B cell (primary cell): ENCODE measurements at regions not wholly inside any gene's neighbourhood (a gene's known extent, or its start where the extent isn't known, plus 50 kb on each side); places are given as distances from the start of the nearest gene placed in this dataset.

ENCODE experiments used
- ATAC-seq: fragments of 200-7000 bp; cut with Tn5 transposase; one replicate; pipeline ENCODE4 v1.10.0; 2021; ENCODE audit warnings: low read depth, mild to moderate bottlenecking, moderate number of reproducible peaks, moderate library complexity
- CTCF ChIA-PET: fragments of 350-600 bp; sonication (Branson Sonifier 250); formaldehyde crosslinking; loops from one replicate; lab custom pipeline; 2021; ENCODE audit warnings: antibody characterized with exemption, inconsistent platforms; lab: Charles Lee
- POLR2A ChIA-PET: fragments of 350-600 bp; sonication (Branson Sonifier 250); formaldehyde crosslinking; loops from one replicate; lab custom pipeline; 2021; ENCODE audit warnings: antibody characterized with exemption; lab: Charles Lee
- DNase-seq: peaks from one replicate; pipeline ENCODE4 v3.0.0; 2013
- H2AFZ ChIP-seq: 2 replicates; pipeline ENCODE4 v1.6.1; 2012; ENCODE audit warnings: mild to moderate bottlenecking, low read depth, low read length; ENCODE audit not compliant: insufficient read depth, poor library complexity, severe bottlenecking
- H3K27ac ChIP-seq, 2 donors: 1 replicate in 1 of 2; 2 replicates in 1 of 2; pipeline ENCODE4 v1.5.1; 2012 to 2013; ENCODE audit warnings: low read length in 2 of 2, mild to moderate bottlenecking in 2 of 2, moderate library complexity in 1 of 2
- H3K27me3 ChIP-seq, 4 experiments: fragments of 200-600 bp in 1 of 4; sonication (generic) in 1 of 4; replicated peaks in 1 of 4; 1 replicate in 2 of 4; 2 replicates in 2 of 4; pipeline versions ENCODE4 v1.6.1 to v1.7.0; 2013 to 2016; ENCODE audit warnings: low read length in 3 of 4, mild to moderate bottlenecking in 2 of 4, mixed read lengths in 1 of 4, moderate library complexity in 1 of 4; ENCODE audit not compliant: insufficient read depth in 4 of 4, control insufficient read depth in 3 of 4; ENCODE audit errors: control extremely low read depth in 1 of 4
- H3K36me3 ChIP-seq, 2 experiments: replicated peaks in 1 of 2; 1 replicate in 1 of 2; 2 replicates in 1 of 2; pipeline versions ENCODE4 v1.6.1 to v1.7.1; 2013; ENCODE audit warnings: low read length in 1 of 2; ENCODE audit not compliant: insufficient read depth in 2 of 2, control insufficient read depth in 1 of 2; ENCODE audit errors: control extremely low read depth in 1 of 2, extremely low read depth in 1 of 2
- H3K4me1 ChIP-seq, 2 donors: fragments of 200-600 bp in 1 of 2; sonication (generic) in 1 of 2; 1 replicate in 1 of 2; 2 replicates in 1 of 2; pipeline versions ENCODE4 v1.5.1 to v1.6.1; 2013 to 2017; ENCODE audit warnings: low read length in 2 of 2; ENCODE audit not compliant: control insufficient read depth in 2 of 2, insufficient read depth in 2 of 2
- H3K4me2 ChIP-seq: replicated peaks from 2 replicates; pipeline ENCODE3; 2012; ENCODE audit warnings: mild to moderate bottlenecking, low read depth, low read length; ENCODE audit not compliant: poor library complexity, severe bottlenecking
- H3K4me3 ChIP-seq, 5 experiments: fragments of 200-600 bp in 1 of 5; sonication (generic) in 1 of 5; 1 replicate in 3 of 5; 2 replicates in 2 of 5; pipeline versions ENCODE4 v1.5.1 to v1.7.0; 2011 to 2016; ENCODE audit warnings: low read length in 4 of 5, mild to moderate bottlenecking in 4 of 5, low read depth in 2 of 5, control low read depth in 1 of 5, moderate library complexity in 1 of 5; ENCODE audit not compliant: insufficient read depth in 1 of 5; ENCODE audit errors: control extremely low read depth in 1 of 5, extremely low read depth in 1 of 5
- H3K79me2 ChIP-seq: fragments of 200-600 bp; sonication (generic); one replicate; pipeline ENCODE4 v1.6.0; 2016; ENCODE audit warnings: low read length; ENCODE audit not compliant: control insufficient read depth, insufficient read depth
- H3K9ac ChIP-seq: fragments of 200-600 bp; sonication (generic); 2 replicates; pipeline ENCODE4 v1.6.1; 2017; ENCODE audit warnings: mild to moderate bottlenecking, low read length, moderate library complexity
- H3K9me3 ChIP-seq, 3 donors: one replicate each; pipeline versions ENCODE4 v1.6.1 to v1.7.1; 2013; ENCODE audit warnings: low read length in 2 of 3; ENCODE audit not compliant: control insufficient read depth in 2 of 3, insufficient read depth in 1 of 3; ENCODE audit errors: control extremely low read depth in 1 of 3
- H4K20me1 ChIP-seq: 2 replicates; pipeline ENCODE4 v1.6.0; 2012; ENCODE audit warnings: mild to moderate bottlenecking, low read length; ENCODE audit not compliant: insufficient read depth, control insufficient read depth, poor library complexity, severe bottlenecking
- H3K27ac Mint-ChIP-seq: one replicate; pipeline ENCODE4 v1.8.0; 2021; ENCODE audit warnings: mixed read lengths
- H3K27me3 Mint-ChIP-seq: one replicate; pipeline ENCODE4 v1.8.0; 2021; ENCODE audit warnings: mixed read lengths
- H3K4me1 Mint-ChIP-seq: one replicate; pipeline ENCODE4 v1.8.0; 2021; ENCODE audit warnings: mixed read lengths
- H3K4me3 Mint-ChIP-seq: one replicate; pipeline ENCODE4 v1.8.0; 2021; ENCODE audit warnings: mixed read lengths
- H3K9me3 Mint-ChIP-seq: one replicate; pipeline ENCODE4 v1.8.0; 2022; ENCODE audit warnings: mixed read lengths; ENCODE audit not compliant: insufficient read depth
- CTCF ChIP-seq: fragments of 200-600 bp; IDR thresholded peaks from one replicate; pipeline ENCODE4 v1.8.0; 2022; ENCODE audit warnings: antibody characterized with exemption, mild to moderate bottlenecking
- EZH2 ChIP-seq: IDR thresholded peaks from 2 replicates; pipeline ENCODE4 v1.6.1; 2012; ENCODE audit warnings: borderline replicate concordance, low read depth, mild to moderate bottlenecking, moderate library complexity, low read length; ENCODE audit not compliant: insufficient read depth, poor library complexity, severe bottlenecking
- WGBS: methylation state at CpG from one replicate; pipeline ENCODE4 v1.1.5; 2013; ENCODE audit warnings: missing lambda C conversion rate; ENCODE audit not compliant: insufficient coverage; 5-methylcytosine and 5-hydroxymethylcytosine counted together
- intact Hi-C: fragments of 100-400 bp; cut with micrococcal nuclease; formaldehyde crosslinking; loops from one replicate; pipeline ENCODE4 v1.10.0; 2022

GRCh38 chr14:98408024-98408555 is 863.9 kb downstream of the BCL11B start:
- no peak overlapping the region for H3K27ac Mint-ChIP-seq
- POLR2A ChIA-PET: no interaction called here
- CTCF ChIA-PET: interaction anchor here (0.5 kb wide), 1 partner anchor 863 kb away, joined by 3 read pairs; no protein-coding TSS in a partner anchor

GRCh38 chr14:98408713-98409112 is 863.3 kb downstream of the BCL11B start:
- CTCF ChIA-PET: interaction anchor here (0.5 kb wide), 1 partner anchor 864 kb away, joined by 3 read pairs; no protein-coding TSS in a partner anchor
- Histone ChIP-seq H2AFZ (no peak overlapping the region), H3K4me1 (no peaks in the 10 kb centered on the region), H3K4me2 (no peak overlapping the region), H3K27ac (no peak overlapping the region), H3K9ac (no peak overlapping the region), H4K20me1 (no peaks in the 10 kb centered on the region), H3K27me3 (no peaks in the 10 kb centered on the region), H3K4me3 (no peak overlapping the region), H3K36me3 (no peaks in the 10 kb centered on the region), H3K79me2 (no peaks in the 10 kb centered on the region), H3K9me3 (peaks cover 0 to 5% (median 0%) of the 10 kb centered on the region in 3 donors)
- Mint-ChIP-seq H3K4me1 (no peaks in the 10 kb centered on the region), H3K9me3 (peaks cover 5% of the 10 kb centered on the region), H3K27ac (no peak overlapping the region), H3K4me3 (no peak overlapping the region), H3K27me3 (no peaks in the 10 kb centered on the region)
- POLR2A ChIA-PET: no interaction called here
- no CpG with 5 or more reads among the region's 6 CpGs for WGBS
- DNase-seq (no peak), ATAC-seq (no peak)
- TF ChIP-seq EZH2 (no peak), CTCF (no peak)
- intact Hi-C loops: no loop called here

More at GRCh38 chr14:98408024-98408555, 863.9 kb downstream of the BCL11B start:
- Histone ChIP-seq H3K79me2 (no peaks in the 10 kb centered on the region), H2AFZ (no peak overlapping the region), H3K4me2 (no peak overlapping the region), H3K27ac (no peak overlapping the region), H4K20me1 (no peaks in the 10 kb centered on the region), H3K9ac (no peak overlapping the region), H3K36me3 (no peaks in the 10 kb centered on the region), H3K9me3 (peaks cover 0 to 8% (median 0%) of the 10 kb centered on the region in 3 donors), H3K27me3 (no peaks in the 10 kb centered on the region), H3K4me1 (no peaks in the 10 kb centered on the region), H3K4me3 (no peak overlapping the region)
- Mint-ChIP-seq H3K27me3 (no peaks in the 10 kb centered on the region), H3K4me3 (no peak overlapping the region), H3K9me3 (peaks cover 5% of the 10 kb centered on the region), H3K4me1 (no peaks in the 10 kb centered on the region)
- no peak for TF ChIP-seq EZH2
- TF ChIP-seq CTCF: no peak
- DNase-seq (no peak), ATAC-seq (no peak)
- intact Hi-C loops: no loop called here
- WGBS: 56% methylated on average over 5 of the region's 6 CpGs
